NCI-H69 (cell line): ENCODE measurements at regions not wholly inside any gene's neighbourhood (a gene's known extent, or its start where the extent isn't known, plus 50 kb on each side); places are given as distances from the start of the nearest gene placed in this dataset.
"Not testable (repeated sequence)": the region's sequence is repeated elsewhere in the genome, so short reads cannot be mapped to it uniquely, and the experiment has no call there.

Experiments
- DNase-seq: peaks from one replicate; lab custom pipeline; 2025; lab: John Stamatoyannopoulos, UW

- no peak for DNase-seq
Observed at GRCh38 chr4:3648195-3648594, 116.0 kb upstream of the LRPAP1 start.

GRCh38 chr4:3647421-3647820 lies 115.2 kb upstream of the LRPAP1 start:
- DNase-seq, result no peak

- DNase-seq, result no peak
Observed at GRCh38 chr4:3645711-3646679, 113.8 kb upstream of the LRPAP1 start.

- DNase-seq, result peak; percentile 20
Observed at GRCh38 chr4:3644849-3645627, 112.8 kb upstream of the LRPAP1 start.

GRCh38 chr4:3643518-3644433 lies 111.6 kb upstream of the LRPAP1 start:
- DNase-seq, result no peak

GRCh38 chr4:3642806-3643517 lies 110.7 kb upstream of the LRPAP1 start:
- DNase-seq, result no peak

- no peak for DNase-seq
Observed at GRCh38 chr4:3642056-3642630, 109.9 kb upstream of the LRPAP1 start.

- no peak for DNase-seq
Observed at GRCh38 chr4:3641501-3641900, 109.3 kb upstream of the LRPAP1 start.

- no peak for DNase-seq
Observed at GRCh38 chr4:3640587-3640962, 108.4 kb upstream of the LRPAP1 start.

GRCh38 chr4:3639613-3640586 lies 107.7 kb upstream of the LRPAP1 start:
- no peak for DNase-seq

- no peak for DNase-seq
Observed at GRCh38 chr4:3638080-3638795, 106.0 kb upstream of the LRPAP1 start.

GRCh38 chr4:3637326-3638016 lies 105.2 kb upstream of the LRPAP1 start:
- DNase-seq, result no peak

GRCh38 chr4:3636646-3637320 lies 104.6 kb upstream of the LRPAP1 start:
- no peak for DNase-seq

GRCh38 chr4:3636020-3636419 lies 103.8 kb upstream of the LRPAP1 start:
- not testable (repeated sequence) for DNase-seq

GRCh38 chr4:3634894-3635820 lies 102.9 kb upstream of the LRPAP1 start:
- no peak for DNase-seq

- DNase-seq, result no peak
Observed at GRCh38 chr4:3634281-3634857, 102.1 kb upstream of the LRPAP1 start.
